CD14-positive monocyte (primary cell): ENCODE measurements at regions not wholly inside any gene's neighbourhood (a gene's known extent, or its start where the extent isn't known, plus 50 kb on each side); places are given as distances from the start of the nearest gene placed in this dataset.
"Not testable (repeated sequence)": the region's sequence is repeated elsewhere in the genome, so short reads cannot be mapped to it uniquely, and the experiment has no call there.

Experiments used
- DNase-seq, 3 donors: peaks; one replicate each; pipeline ENCODE4 v3.0.0-alpha.2; 2011 to 2022
- H2AFZ ChIP-seq: 2 replicates; pipeline ENCODE4 v1.6.0; 2012; ENCODE audit warnings: mild to moderate bottlenecking, low read depth, low read length, inconsistent platforms; ENCODE audit not compliant: insufficient read depth, poor library complexity, severe bottlenecking
- H3K27ac ChIP-seq, 2 donors: 1 replicate in 1 of 2; 2 replicates in 1 of 2; pipeline ENCODE4 v1.5.1; 2012 to 2013; ENCODE audit warnings: low read length in 2 of 2, control low read depth in 1 of 2, inconsistent platforms in 1 of 2, low read depth in 1 of 2, mild to moderate bottlenecking in 1 of 2
- H3K27me3 ChIP-seq, 2 donors: one replicate each; pipeline versions ENCODE4 v1.6.0 to v1.6.1; 2011 to 2013; ENCODE audit warnings: low read length in 2 of 2; ENCODE audit not compliant: control insufficient read depth in 2 of 2, insufficient read depth in 2 of 2
- H3K36me3 ChIP-seq, 2 donors: replicated peaks in 1 of 2; 1 replicate in 1 of 2; 2 replicates in 1 of 2; pipeline versions ENCODE4 v1.5.1 to v1.6.1; 2012 to 2013; ENCODE audit warnings: low read length in 2 of 2, control low read depth in 1 of 2, inconsistent platforms in 1 of 2, mild to moderate bottlenecking in 1 of 2; ENCODE audit not compliant: insufficient read depth in 2 of 2, control insufficient read depth in 1 of 2
- H3K4me1 ChIP-seq, 2 donors: 1 replicate in 1 of 2; 2 replicates in 1 of 2; pipeline versions ENCODE4 v1.5.1 to v1.6.1; 2012 to 2013; ENCODE audit warnings: low read length in 2 of 2, control low read depth in 1 of 2, inconsistent platforms in 1 of 2, mild to moderate bottlenecking in 1 of 2, moderate library complexity in 1 of 2; ENCODE audit not compliant: insufficient read depth in 2 of 2, control insufficient read depth in 1 of 2
- H3K4me2 ChIP-seq: replicated peaks from 2 replicates; pipeline ENCODE3; 2012; ENCODE audit warnings: low read length, moderate library complexity, mild to moderate bottlenecking; ENCODE audit not compliant: poor library complexity, severe bottlenecking; ENCODE audit errors: extremely low read depth
- H3K4me3 ChIP-seq, 3 experiments: fragments of 200-600 bp in 1 of 3; sonication (generic) in 1 of 3; replicated peaks in 1 of 3; 1 replicate in 2 of 3; 2 replicates in 1 of 3; pipeline ENCODE4 v1.5.1; 2011 to 2013; ENCODE audit warnings: low read length in 3 of 3, mild to moderate bottlenecking in 3 of 3, control low read depth in 2 of 3, low read depth in 2 of 3, inconsistent platforms in 1 of 3, moderate library complexity in 1 of 3
- H3K79me2 ChIP-seq: 2 replicates; pipeline ENCODE4 v1.6.0; 2012; ENCODE audit warnings: mild to moderate bottlenecking, control low read depth, inconsistent platforms, low read length, moderate library complexity; ENCODE audit not compliant: insufficient read depth
- H3K9ac ChIP-seq: 2 replicates; pipeline ENCODE4 v1.6.0; 2017; ENCODE audit warnings: low read length, mild to moderate bottlenecking; ENCODE audit not compliant: insufficient read depth, poor library complexity, severe bottlenecking
- H3K9me3 ChIP-seq, 2 donors: replicated peaks in 1 of 2; 1 replicate in 1 of 2; 2 replicates in 1 of 2; pipeline versions ENCODE4 v1.5.1 to v1.6.1; 2012 to 2013; ENCODE audit warnings: low read length in 2 of 2, control low read depth in 1 of 2; ENCODE audit not compliant: control insufficient read depth in 1 of 2, insufficient read depth in 1 of 2
- H4K20me1 ChIP-seq: 2 replicates; pipeline ENCODE4 v1.6.0; 2012; ENCODE audit warnings: mild to moderate bottlenecking, low read length, control low read depth, moderate library complexity; ENCODE audit not compliant: insufficient read depth
- H3K27ac Mint-ChIP-seq, 7 donors: one replicate each; pipeline ENCODE4 v1.8.0; 2020; ENCODE audit warnings: mild to moderate bottlenecking in 7 of 7, mixed read lengths in 7 of 7, moderate library complexity in 6 of 7, inconsistent platforms in 2 of 7
- H3K27me3 Mint-ChIP-seq, 3 donors: one replicate each; pipeline ENCODE4 v1.8.0; 2021 to 2022; ENCODE audit warnings: low read depth in 3 of 3, mild to moderate bottlenecking in 3 of 3, mixed read lengths in 3 of 3, moderate library complexity in 3 of 3, inconsistent platforms in 1 of 3
- H3K36me3 Mint-ChIP-seq, 2 donors: one replicate each; pipeline ENCODE4 v1.8.0; 2020; ENCODE audit warnings: mixed read lengths in 2 of 2, inconsistent platforms in 1 of 2, mild to moderate bottlenecking in 1 of 2
- H3K4me1 Mint-ChIP-seq: one replicate; pipeline ENCODE4 v1.8.0; 2020; ENCODE audit warnings: mild to moderate bottlenecking, mixed read lengths
- H3K4me3 Mint-ChIP-seq, 2 donors: one replicate each; pipeline ENCODE4 v1.8.0; 2020; ENCODE audit warnings: mild to moderate bottlenecking in 2 of 2, mixed read lengths in 2 of 2, moderate library complexity in 1 of 2
- H3K9me3 Mint-ChIP-seq, 7 donors: one replicate each; pipeline ENCODE4 v1.8.0; 2020 to 2022; ENCODE audit warnings: mixed read lengths in 7 of 7, mild to moderate bottlenecking in 6 of 7, moderate library complexity in 6 of 7, inconsistent platforms in 2 of 7
- WGBS: methylation state at CpG from one replicate; pipeline ENCODE4 v1.1.5; 2013; ENCODE audit warnings: missing lambda C conversion rate; ENCODE audit not compliant: insufficient coverage; 5-methylcytosine and 5-hydroxymethylcytosine counted together
- intact Hi-C, 2 donors: fragments of 100-400 bp; cut with micrococcal nuclease; formaldehyde crosslinking; loops; one replicate each; pipeline versions ENCODE4 v1.15.0 to v1.15.1; 2023
- TF ChIP-seq, protein P1 (sequence below): fragments of 200-600 bp; IDR thresholded peaks from one replicate; pipeline ENCODE4 v1.8.0; 2022; ENCODE audit warnings: antibody characterized with exemption, mild to moderate bottlenecking

DNA sequence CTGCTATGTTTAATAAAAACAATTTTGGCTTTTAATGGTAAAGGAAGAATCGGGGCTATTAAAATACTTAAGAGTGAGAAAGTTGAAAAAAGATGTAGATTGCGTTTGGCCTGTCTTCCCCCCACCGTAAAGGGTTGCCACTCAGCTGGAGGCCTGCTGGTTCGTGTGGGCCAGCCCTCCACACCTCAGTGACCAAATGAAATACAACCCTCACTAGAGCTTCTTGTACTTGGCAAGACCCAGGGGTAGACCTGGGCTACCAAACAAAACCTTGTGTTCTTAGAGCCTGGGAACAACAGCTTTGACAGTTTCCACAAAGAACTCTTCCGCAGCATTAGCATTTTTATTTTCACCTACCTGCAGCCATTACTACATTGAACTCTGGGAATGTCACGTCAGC lies 152.8 kb upstream of the PABPC3 start:
- 94% methylated on average over 2 of the region's 6 CpGs for WGBS

DNA sequence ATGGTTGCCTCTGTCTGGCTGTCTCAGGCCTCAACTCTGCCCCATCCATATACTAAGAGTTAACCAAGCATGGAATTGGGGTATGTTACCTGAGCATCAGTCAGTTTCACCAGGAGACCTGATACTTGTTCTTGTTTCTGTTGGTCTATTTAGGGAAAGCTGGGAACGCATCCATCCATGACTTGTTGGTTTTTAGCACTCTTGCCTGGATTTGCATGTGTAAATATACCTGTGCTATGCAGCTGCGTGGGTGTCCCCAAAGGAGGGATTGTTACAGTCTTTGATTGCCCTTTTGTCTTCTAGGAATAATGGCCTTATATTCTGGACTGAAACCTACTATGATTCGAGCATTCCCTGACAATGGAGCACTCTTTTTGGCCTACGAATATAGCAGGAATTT lies 151.9 kb upstream of the PABPC3 start:
- H3K36me3 ChIP-seq, H3K9me3 Mint-ChIP-seq, H3K4me3 Mint-ChIP-seq, H3K27ac ChIP-seq, H3K4me2 ChIP-seq, H3K36me3 Mint-ChIP-seq, H3K27me3 ChIP-seq, intact Hi-C loops, H2AFZ ChIP-seq, H4K20me1 ChIP-seq, DNase-seq, H3K4me3 ChIP-seq, H3K9ac ChIP-seq, H3K27ac Mint-ChIP-seq, H3K27me3 Mint-ChIP-seq, H3K79me2 ChIP-seq, H3K4me1 ChIP-seq, H3K9me3 ChIP-seq, H3K4me1 Mint-ChIP-seq: not testable (repeated sequence)
- 58% methylated on average over 2 of the region's 4 CpGs for WGBS

More for the DNA sequence above, 152.8 kb upstream of the PABPC3 start:
- Mint-ChIP-seq H3K27me3 (peaks cover 0 to 4% (median 0%) of the 10 kb centered on the region in 3 donors), H3K4me3 (no peak overlapping the region), H3K9me3 (peaks cover 0 to 3% (median 0%) of the 10 kb centered on the region in 7 donors), H3K4me1 (no peaks in the 10 kb centered on the region), H3K27ac (no peak overlapping the region), H3K36me3 (no peaks in the 10 kb centered on the region)
- no peaks in the 10 kb centered on the region for H3K79me2 ChIP-seq
- H3K27me3 ChIP-seq, result no peaks in the 10 kb centered on the region
- no peak overlapping the region for H3K4me3 ChIP-seq
- no peaks in the 10 kb centered on the region for H3K36me3 ChIP-seq
- no peaks in the 10 kb centered on the region for H3K9me3 ChIP-seq
- H3K4me2 ChIP-seq, result no peak overlapping the region
- DNase-seq, result no peak
- H2AFZ ChIP-seq, result no peak overlapping the region
- intact Hi-C loops, result no loop called here
- H3K4me1 ChIP-seq, result no peaks in the 10 kb centered on the region
- TF ChIP-seq, protein P1, sequence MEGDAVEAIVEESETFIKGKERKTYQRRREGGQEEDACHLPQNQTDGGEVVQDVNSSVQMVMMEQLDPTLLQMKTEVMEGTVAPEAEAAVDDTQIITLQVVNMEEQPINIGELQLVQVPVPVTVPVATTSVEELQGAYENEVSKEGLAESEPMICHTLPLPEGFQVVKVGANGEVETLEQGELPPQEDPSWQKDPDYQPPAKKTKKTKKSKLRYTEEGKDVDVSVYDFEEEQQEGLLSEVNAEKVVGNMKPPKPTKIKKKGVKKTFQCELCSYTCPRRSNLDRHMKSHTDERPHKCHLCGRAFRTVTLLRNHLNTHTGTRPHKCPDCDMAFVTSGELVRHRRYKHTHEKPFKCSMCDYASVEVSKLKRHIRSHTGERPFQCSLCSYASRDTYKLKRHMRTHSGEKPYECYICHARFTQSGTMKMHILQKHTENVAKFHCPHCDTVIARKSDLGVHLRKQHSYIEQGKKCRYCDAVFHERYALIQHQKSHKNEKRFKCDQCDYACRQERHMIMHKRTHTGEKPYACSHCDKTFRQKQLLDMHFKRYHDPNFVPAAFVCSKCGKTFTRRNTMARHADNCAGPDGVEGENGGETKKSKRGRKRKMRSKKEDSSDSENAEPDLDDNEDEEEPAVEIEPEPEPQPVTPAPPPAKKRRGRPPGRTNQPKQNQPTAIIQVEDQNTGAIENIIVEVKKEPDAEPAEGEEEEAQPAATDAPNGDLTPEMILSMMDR, result no peak
- no peak overlapping the region for H3K9ac ChIP-seq
- H3K27ac ChIP-seq, result no peak overlapping the region
- no peaks in the 10 kb centered on the region for H4K20me1 ChIP-seq

DNA sequence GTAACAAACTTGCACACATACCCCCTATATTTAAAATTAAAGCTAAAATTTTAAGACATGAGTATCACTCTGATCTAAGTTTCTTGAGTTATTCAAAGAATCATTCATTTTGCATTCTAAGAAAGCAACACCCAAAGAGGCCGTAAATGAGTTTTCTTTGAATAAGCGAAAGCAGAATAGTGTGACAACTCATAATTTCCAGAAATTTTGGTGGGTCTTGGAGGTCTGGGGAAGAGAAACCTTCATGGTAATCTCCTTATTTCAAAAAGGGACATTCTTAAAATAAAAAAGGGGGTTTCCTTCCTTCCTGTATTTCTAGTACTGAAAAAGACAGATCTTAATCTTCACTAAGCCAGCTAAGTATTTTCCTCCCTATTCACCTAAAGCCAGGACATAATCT lies 147.0 kb upstream of the PABPC3 start:
- H3K4me3 Mint-ChIP-seq, H3K4me1 Mint-ChIP-seq, H3K79me2 ChIP-seq, H4K20me1 ChIP-seq, H3K27me3 Mint-ChIP-seq, H3K4me3 ChIP-seq, H3K36me3 Mint-ChIP-seq, DNase-seq, H3K36me3 ChIP-seq, H3K27ac ChIP-seq, H3K4me1 ChIP-seq, H3K9me3 ChIP-seq, H3K9ac ChIP-seq, H2AFZ ChIP-seq, H3K9me3 Mint-ChIP-seq, H3K27ac Mint-ChIP-seq, H3K4me2 ChIP-seq, H3K27me3 ChIP-seq, intact Hi-C loops: not testable (repeated sequence)
- WGBS, result no CpG with 5 or more reads among the region's 2 CpGs

DNA sequence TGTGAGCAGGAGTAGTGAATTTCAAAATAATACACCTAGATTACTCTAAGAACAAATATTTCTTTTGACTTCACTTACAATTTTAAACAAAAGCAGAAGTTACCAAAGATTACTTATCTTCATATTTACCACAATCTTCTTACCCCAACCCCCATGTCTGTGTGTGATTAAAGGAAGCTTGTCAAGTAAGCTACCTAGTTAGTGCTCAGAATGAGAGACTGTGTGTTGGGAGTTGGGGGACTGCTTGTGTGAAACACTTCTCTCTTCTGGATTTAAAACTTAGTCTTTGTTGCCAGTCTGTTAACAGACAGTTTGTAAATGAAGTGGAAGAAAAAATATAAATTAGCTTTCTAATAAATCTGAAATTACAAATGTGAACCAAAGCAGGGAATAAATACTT lies 145.3 kb upstream of the PABPC3 start:
- not testable (repeated sequence) for H3K36me3 Mint-ChIP-seq

More for the DNA sequence above, 145.3 kb upstream of the PABPC3 start:
- H3K27ac ChIP-seq, H2AFZ ChIP-seq, H3K4me1 Mint-ChIP-seq, H3K36me3 ChIP-seq, H3K9ac ChIP-seq, DNase-seq, H3K79me2 ChIP-seq, H3K4me2 ChIP-seq, H3K9me3 ChIP-seq, H3K27me3 Mint-ChIP-seq, H3K4me1 ChIP-seq, H3K27ac Mint-ChIP-seq, H3K4me3 Mint-ChIP-seq, H4K20me1 ChIP-seq, H3K27me3 ChIP-seq, H3K9me3 Mint-ChIP-seq, H3K4me3 ChIP-seq, intact Hi-C loops: not testable (repeated sequence)
